ENCODE measurements at regions not wholly inside any gene's neighbourhood (a gene's known extent, or its start where the extent isn't known, plus 50 kb on each side); places are given as distances from the start of the nearest gene placed in this dataset.

DNA sequence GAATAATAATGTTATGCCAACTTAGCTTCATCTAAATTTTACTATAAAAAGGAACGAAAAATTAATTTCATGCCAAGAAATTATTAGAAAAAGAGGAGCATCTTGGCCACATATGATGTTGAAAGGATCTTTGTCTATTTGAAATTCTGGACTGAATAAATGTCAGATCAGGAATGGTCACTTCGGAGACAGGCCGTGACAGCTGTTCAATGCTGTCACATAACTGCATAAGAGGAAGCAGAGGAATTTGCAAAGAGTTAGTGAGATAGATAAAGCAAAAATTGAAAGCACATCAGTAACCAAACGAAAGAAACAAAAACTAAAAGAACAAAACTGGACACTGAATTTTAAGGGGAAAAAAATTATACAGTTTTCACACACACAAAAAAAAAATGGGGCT lies 100.9 kb downstream of the GASK1B start:
- no peak for TF ChIP-seq CTCF (IDR thresholded peaks at IDR 0.05)
- no peak for TF ChIP-seq POLR2A (IDR thresholded peaks at IDR 0.05)
- no peak for TF ChIP-seq EP300 (IDR thresholded peaks at IDR 0.05)
- no peak for TF ChIP-seq POLR2AphosphoS5 (IDR thresholded peaks at IDR 0.05)

Measured in upper lobe of left lung (tissue), 4 donors.